CD14-positive monocyte (primary cell): ENCODE measurements at regions not wholly inside any gene's neighbourhood (a gene's known extent, or its start where the extent isn't known, plus 50 kb on each side); places are given as distances from the start of the nearest gene placed in this dataset.

Experiments
- DNase-seq, 3 donors: peaks; one replicate each; pipeline ENCODE4 v3.0.0-alpha.2; 2011 to 2022
- H2AFZ ChIP-seq: 2 replicates; pipeline ENCODE4 v1.6.0; 2012; ENCODE audit warnings: mild to moderate bottlenecking, low read depth, low read length, inconsistent platforms; ENCODE audit not compliant: insufficient read depth, poor library complexity, severe bottlenecking
- H3K27ac ChIP-seq, 2 donors: 1 replicate in 1 of 2; 2 replicates in 1 of 2; pipeline ENCODE4 v1.5.1; 2012 to 2013; ENCODE audit warnings: low read length in 2 of 2, control low read depth in 1 of 2, inconsistent platforms in 1 of 2, low read depth in 1 of 2, mild to moderate bottlenecking in 1 of 2
- H3K27me3 ChIP-seq, 2 donors: one replicate each; pipeline versions ENCODE4 v1.6.0 to v1.6.1; 2011 to 2013; ENCODE audit warnings: low read length in 2 of 2; ENCODE audit not compliant: control insufficient read depth in 2 of 2, insufficient read depth in 2 of 2
- H3K36me3 ChIP-seq, 2 donors: replicated peaks in 1 of 2; 1 replicate in 1 of 2; 2 replicates in 1 of 2; pipeline versions ENCODE4 v1.5.1 to v1.6.1; 2012 to 2013; ENCODE audit warnings: low read length in 2 of 2, control low read depth in 1 of 2, inconsistent platforms in 1 of 2, mild to moderate bottlenecking in 1 of 2; ENCODE audit not compliant: insufficient read depth in 2 of 2, control insufficient read depth in 1 of 2
- H3K4me1 ChIP-seq, 2 donors: 1 replicate in 1 of 2; 2 replicates in 1 of 2; pipeline versions ENCODE4 v1.5.1 to v1.6.1; 2012 to 2013; ENCODE audit warnings: low read length in 2 of 2, control low read depth in 1 of 2, inconsistent platforms in 1 of 2, mild to moderate bottlenecking in 1 of 2, moderate library complexity in 1 of 2; ENCODE audit not compliant: insufficient read depth in 2 of 2, control insufficient read depth in 1 of 2
- H3K4me2 ChIP-seq: replicated peaks from 2 replicates; pipeline ENCODE3; 2012; ENCODE audit warnings: low read length, moderate library complexity, mild to moderate bottlenecking; ENCODE audit not compliant: poor library complexity, severe bottlenecking; ENCODE audit errors: extremely low read depth
- H3K4me3 ChIP-seq, 3 experiments: fragments of 200-600 bp in 1 of 3; sonication (generic) in 1 of 3; replicated peaks in 1 of 3; 1 replicate in 2 of 3; 2 replicates in 1 of 3; pipeline ENCODE4 v1.5.1; 2011 to 2013; ENCODE audit warnings: low read length in 3 of 3, mild to moderate bottlenecking in 3 of 3, control low read depth in 2 of 3, low read depth in 2 of 3, inconsistent platforms in 1 of 3, moderate library complexity in 1 of 3
- H3K79me2 ChIP-seq: 2 replicates; pipeline ENCODE4 v1.6.0; 2012; ENCODE audit warnings: mild to moderate bottlenecking, control low read depth, inconsistent platforms, low read length, moderate library complexity; ENCODE audit not compliant: insufficient read depth
- H3K9ac ChIP-seq: 2 replicates; pipeline ENCODE4 v1.6.0; 2017; ENCODE audit warnings: low read length, mild to moderate bottlenecking; ENCODE audit not compliant: insufficient read depth, poor library complexity, severe bottlenecking
- H3K9me3 ChIP-seq, 2 donors: replicated peaks in 1 of 2; 1 replicate in 1 of 2; 2 replicates in 1 of 2; pipeline versions ENCODE4 v1.5.1 to v1.6.1; 2012 to 2013; ENCODE audit warnings: low read length in 2 of 2, control low read depth in 1 of 2; ENCODE audit not compliant: control insufficient read depth in 1 of 2, insufficient read depth in 1 of 2
- H4K20me1 ChIP-seq: 2 replicates; pipeline ENCODE4 v1.6.0; 2012; ENCODE audit warnings: mild to moderate bottlenecking, low read length, control low read depth, moderate library complexity; ENCODE audit not compliant: insufficient read depth
- H3K27ac Mint-ChIP-seq, 7 donors: one replicate each; pipeline ENCODE4 v1.8.0; 2020; ENCODE audit warnings: mild to moderate bottlenecking in 7 of 7, mixed read lengths in 7 of 7, moderate library complexity in 6 of 7, inconsistent platforms in 2 of 7
- H3K27me3 Mint-ChIP-seq, 3 donors: one replicate each; pipeline ENCODE4 v1.8.0; 2021 to 2022; ENCODE audit warnings: low read depth in 3 of 3, mild to moderate bottlenecking in 3 of 3, mixed read lengths in 3 of 3, moderate library complexity in 3 of 3, inconsistent platforms in 1 of 3
- H3K36me3 Mint-ChIP-seq, 2 donors: one replicate each; pipeline ENCODE4 v1.8.0; 2020; ENCODE audit warnings: mixed read lengths in 2 of 2, inconsistent platforms in 1 of 2, mild to moderate bottlenecking in 1 of 2
- H3K4me1 Mint-ChIP-seq: one replicate; pipeline ENCODE4 v1.8.0; 2020; ENCODE audit warnings: mild to moderate bottlenecking, mixed read lengths
- H3K4me3 Mint-ChIP-seq, 2 donors: one replicate each; pipeline ENCODE4 v1.8.0; 2020; ENCODE audit warnings: mild to moderate bottlenecking in 2 of 2, mixed read lengths in 2 of 2, moderate library complexity in 1 of 2
- H3K9me3 Mint-ChIP-seq, 7 donors: one replicate each; pipeline ENCODE4 v1.8.0; 2020 to 2022; ENCODE audit warnings: mixed read lengths in 7 of 7, mild to moderate bottlenecking in 6 of 7, moderate library complexity in 6 of 7, inconsistent platforms in 2 of 7
- CTCF ChIP-seq: fragments of 200-600 bp; IDR thresholded peaks from one replicate; pipeline ENCODE4 v1.8.0; 2022; ENCODE audit warnings: antibody characterized with exemption, mild to moderate bottlenecking
- WGBS: methylation state at CpG from one replicate; pipeline ENCODE4 v1.1.5; 2013; ENCODE audit warnings: missing lambda C conversion rate; ENCODE audit not compliant: insufficient coverage; 5-methylcytosine and 5-hydroxymethylcytosine counted together
- intact Hi-C, 2 donors: fragments of 100-400 bp; cut with micrococcal nuclease; formaldehyde crosslinking; loops; one replicate each; pipeline versions ENCODE4 v1.15.0 to v1.15.1; 2023

GRCh38 chr5:40017135-40017534, 592.4 kb upstream of the DAB2 start:
- Histone ChIP-seq H3K9ac (no peak overlapping the region), H2AFZ (peak overlapping the region; percentile 15), H3K4me2 (peak overlapping the region; percentile 34), H3K27me3 (no peaks in the 10 kb centered on the region), H3K4me1 (peaks cover 16 to 29% of the 10 kb centered on the region in 2 donors), H3K27ac (peak overlapping the region in 1 of 2 donors; percentile 83), H3K9me3 (peaks cover 0 to 16% of the 10 kb centered on the region in 2 donors), H3K4me3 (peak overlapping the region in 1 of 3 experiments; percentile 18), H3K36me3 (no peaks in the 10 kb centered on the region), H3K79me2 (no peaks in the 10 kb centered on the region), H4K20me1 (no peaks in the 10 kb centered on the region)
- peaks cover 0 to 2% (median 0%) of the 10 kb centered on the region in 3 donors for H3K27me3 Mint-ChIP-seq
- peaks cover 26% of the 10 kb centered on the region for H3K4me1 Mint-ChIP-seq
- peak overlapping the region in 1 of 2 donors; percentile 50 for H3K4me3 Mint-ChIP-seq
- intact Hi-C loops, result no loop called here
- 0% methylated on average over 1 of the region's 1 CpG for WGBS
- peaks cover 3 to 11% (median 5%) of the 10 kb centered on the region in 7 donors for H3K9me3 Mint-ChIP-seq
- H3K27ac Mint-ChIP-seq, result peak overlapping the region; percentile 15 to 78 (median 54)
- DNase-seq, result peak; percentile 61 to 73 (median 72)
- no peaks in the 10 kb centered on the region for H3K36me3 Mint-ChIP-seq
- no peak for TF ChIP-seq CTCF

- no peaks in the 10 kb centered on the region for H3K36me3 ChIP-seq
- no peak overlapping the region for H3K4me3 ChIP-seq
- H3K9me3 ChIP-seq, result peaks cover 0 to 5% of the 10 kb centered on the region in 2 donors
- H3K27me3 ChIP-seq, result no peaks in the 10 kb centered on the region
- Mint-ChIP-seq H3K4me3 (no peak overlapping the region), H3K27ac (no peak overlapping the region), H3K9me3 (peaks cover 0 to 17% (median 9%) of the 10 kb centered on the region in 7 donors), H3K27me3 (peaks cover 0 to 4% (median 3%) of the 10 kb centered on the region in 3 donors), H3K4me1 (peaks cover 3% of the 10 kb centered on the region), H3K36me3 (no peaks in the 10 kb centered on the region)
- intact Hi-C loops, result no loop called here
- no peak for TF ChIP-seq CTCF
- no peaks in the 10 kb centered on the region for H3K4me1 ChIP-seq
- H3K79me2 ChIP-seq, result no peaks in the 10 kb centered on the region
- no peak overlapping the region for H3K4me2 ChIP-seq
- no peak overlapping the region for H2AFZ ChIP-seq
- H3K9ac ChIP-seq, result no peak overlapping the region
- no peak overlapping the region for H3K27ac ChIP-seq
- no peaks in the 10 kb centered on the region for H4K20me1 ChIP-seq
- no peak for DNase-seq
- WGBS, result no CpG with 5 or more reads among the region's 1 CpG
Observed at GRCh38 chr5:40010436-40010835, 585.7 kb upstream of the DAB2 start.
